HG03460 (cell line): ENCODE measurements at regions not wholly inside any gene's neighbourhood (a gene's known extent, or its start where the extent isn't known, plus 50 kb on each side); places are given as distances from the start of the nearest gene placed in this dataset.

Experiments
- ATAC-seq: cut with Tn5 transposase; IDR thresholded peaks from one replicate; pipeline ENCODE4 v1.9.1; 2021; ENCODE audit not compliant: unreplicated experiment

GRCh38 chr7:98679741-98680140 is 62.7 kb downstream of the NPTX2 start:
- ATAC-seq: no peak

GRCh38 chr7:98681511-98681910 is 64.4 kb downstream of the NPTX2 start:
- ATAC-seq: no peak

GRCh38 chr7:98681951-98682350 is 64.9 kb downstream of the NPTX2 start:
- ATAC-seq: no peak

GRCh38 chr7:98683514-98683913 is 66.4 kb downstream of the NPTX2 start:
- no peak for ATAC-seq

- ATAC-seq: no peak
Observed at GRCh38 chr7:98685541-98685940, 68.5 kb downstream of the NPTX2 start.

GRCh38 chr7:98686466-98687080 is 69.5 kb downstream of the NPTX2 start:
- no peak for ATAC-seq

GRCh38 chr7:98687111-98687751 is 70.1 kb downstream of the NPTX2 start:
- no peak for ATAC-seq

GRCh38 chr7:98691619-98692018 is 74.5 kb downstream of the NPTX2 start:
- no peak for ATAC-seq

- ATAC-seq: no peak
Observed at GRCh38 chr7:98697083-98697482, 80.0 kb downstream of the NPTX2 start.

GRCh38 chr7:98697485-98698240 is 80.6 kb downstream of the NPTX2 start:
- no peak for ATAC-seq

GRCh38 chr7:98698976-98699375 is 81.9 kb downstream of the NPTX2 start:
- no peak for ATAC-seq

GRCh38 chr7:98700533-98700932 is 83.4 kb downstream of the NPTX2 start:
- ATAC-seq: no peak

GRCh38 chr7:98701372-98701771 is 84.3 kb downstream of the NPTX2 start:
- ATAC-seq: no peak

GRCh38 chr7:98702021-98702420 is 84.9 kb downstream of the NPTX2 start:
- no peak for ATAC-seq

GRCh38 chr7:98703916-98704315 is 86.8 kb downstream of the NPTX2 start:
- no peak for ATAC-seq

- no peak for ATAC-seq
Observed at GRCh38 chr7:98705626-98706025, 88.5 kb downstream of the NPTX2 start.

GRCh38 chr7:98707076-98707475 is 90.0 kb downstream of the NPTX2 start:
- ATAC-seq: no peak

GRCh38 chr7:98711945-98712344 is 94.9 kb downstream of the NPTX2 start:
- no peak for ATAC-seq

GRCh38 chr7:98713165-98713810 is 96.2 kb downstream of the NPTX2 start:
- no peak for ATAC-seq

- no peak for ATAC-seq
Observed at GRCh38 chr7:98719396-98719795, 102.3 kb downstream of the NPTX2 start.

GRCh38 chr7:98722402-98722801 is 105.3 kb downstream of the NPTX2 start:
- ATAC-seq: no peak

GRCh38 chr7:98724591-98724990 is 107.5 kb downstream of the NPTX2 start:
- ATAC-seq: no peak
